Fibroblast of gingiva (primary cell): ENCODE measurements at regions not wholly inside any gene's neighbourhood (a gene's known extent, or its start where the extent isn't known, plus 50 kb on each side); places are given as distances from the start of the nearest gene placed in this dataset.
A peak's percentile ranks its signal among the peaks of the same experiment; 100 is the strongest.
"Not testable (repeated sequence)": the region's sequence is repeated elsewhere in the genome, so short reads cannot be mapped to it uniquely, and the experiment has no call there.

Source experiments
- DNase-seq: peaks from one replicate; pipeline ENCODE4 v3.0.0-alpha.2; 2011; ENCODE audit warnings: low read depth

GRCh38 chr9:86488345-86488744, 134.1 kb upstream of the TUT7 start:
- no peak for DNase-seq

GRCh38 chr9:86487838-86488233, 133.6 kb upstream of the TUT7 start:
- no peak for DNase-seq

- peak; percentile 67 for DNase-seq
Observed at GRCh38 chr9:86486891-86487837, 133.0 kb upstream of the TUT7 start.

DNA sequence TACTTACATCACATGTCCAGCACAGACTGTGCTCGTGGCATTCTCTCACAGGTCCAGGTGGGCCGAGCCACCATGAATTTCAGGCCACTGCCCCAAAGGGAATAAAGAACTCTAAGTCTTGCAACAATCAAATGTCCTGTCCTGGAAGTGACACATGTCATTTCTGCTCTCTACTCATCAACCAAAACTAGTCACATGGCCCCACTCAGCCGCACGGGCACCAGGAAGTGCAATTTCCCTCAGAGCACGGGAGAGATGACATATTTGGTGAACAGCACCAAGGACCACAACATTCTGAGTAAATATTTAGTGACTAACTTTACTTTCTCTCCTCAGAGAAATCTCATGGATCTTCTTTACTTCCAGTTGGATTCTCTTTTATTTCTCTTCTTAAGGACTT, 131.1 kb upstream of the TUT7 start:
- DNase-seq: no peak

DNA sequence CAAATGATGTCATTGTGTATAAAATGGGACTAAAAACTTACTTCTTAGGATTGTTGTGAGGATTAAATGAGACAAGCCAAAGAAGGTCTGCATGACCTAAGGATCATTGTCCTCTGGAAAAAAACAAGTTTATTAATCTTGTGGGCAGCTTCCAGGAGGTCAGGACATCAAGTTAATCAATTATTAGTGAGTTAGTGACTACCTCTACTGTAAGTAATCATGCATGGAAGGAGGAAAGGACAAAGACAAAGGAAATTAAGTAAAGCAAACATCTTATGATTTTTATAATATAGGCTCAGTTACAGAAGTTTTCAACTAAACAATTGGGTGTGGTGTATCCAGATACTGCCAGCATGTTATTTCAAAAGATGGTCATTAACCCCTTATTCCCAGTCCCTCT, 129.3 kb upstream of the TUT7 start:
- DNase-seq: no peak

DNA sequence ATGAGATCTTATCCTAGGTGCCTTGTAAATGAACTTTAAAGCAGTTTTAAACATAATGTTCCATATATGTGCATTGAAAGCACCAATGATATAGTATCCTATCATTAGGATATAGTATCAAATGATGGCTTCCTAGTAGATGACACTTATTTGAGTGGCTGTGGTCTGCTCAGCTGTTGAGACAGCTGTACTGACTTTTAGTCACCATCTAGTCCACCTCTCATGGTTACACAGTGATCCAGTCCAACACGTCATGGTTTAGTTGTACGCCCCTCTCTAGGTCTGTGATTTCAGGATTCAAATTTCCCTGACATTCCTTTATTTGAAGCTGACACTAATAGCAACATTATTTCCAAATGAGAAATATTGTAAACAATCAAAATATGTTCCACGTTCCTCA, 127.3 kb upstream of the TUT7 start:
- DNase-seq: no peak

DNA sequence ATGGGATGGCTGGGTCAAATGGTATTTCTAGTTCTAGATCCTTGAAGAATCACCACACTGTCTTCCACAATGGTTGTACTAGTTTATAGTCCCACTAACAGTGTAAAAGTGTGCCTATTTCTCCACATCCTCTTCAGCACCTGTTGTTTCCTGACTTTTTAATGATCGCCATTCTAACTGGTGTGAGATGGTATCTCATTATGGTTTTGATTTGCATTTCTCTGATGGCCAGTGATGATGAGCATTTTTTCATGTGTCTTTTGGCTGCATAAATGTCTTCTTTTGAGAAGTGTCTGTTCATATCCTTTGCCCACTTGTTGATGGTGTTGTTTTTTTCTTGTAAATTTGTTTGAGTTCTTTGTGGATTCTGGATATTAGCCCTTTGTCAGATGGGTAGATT, 121.0 kb upstream of the TUT7 start:
- DNase-seq: not testable (repeated sequence)

DNA sequence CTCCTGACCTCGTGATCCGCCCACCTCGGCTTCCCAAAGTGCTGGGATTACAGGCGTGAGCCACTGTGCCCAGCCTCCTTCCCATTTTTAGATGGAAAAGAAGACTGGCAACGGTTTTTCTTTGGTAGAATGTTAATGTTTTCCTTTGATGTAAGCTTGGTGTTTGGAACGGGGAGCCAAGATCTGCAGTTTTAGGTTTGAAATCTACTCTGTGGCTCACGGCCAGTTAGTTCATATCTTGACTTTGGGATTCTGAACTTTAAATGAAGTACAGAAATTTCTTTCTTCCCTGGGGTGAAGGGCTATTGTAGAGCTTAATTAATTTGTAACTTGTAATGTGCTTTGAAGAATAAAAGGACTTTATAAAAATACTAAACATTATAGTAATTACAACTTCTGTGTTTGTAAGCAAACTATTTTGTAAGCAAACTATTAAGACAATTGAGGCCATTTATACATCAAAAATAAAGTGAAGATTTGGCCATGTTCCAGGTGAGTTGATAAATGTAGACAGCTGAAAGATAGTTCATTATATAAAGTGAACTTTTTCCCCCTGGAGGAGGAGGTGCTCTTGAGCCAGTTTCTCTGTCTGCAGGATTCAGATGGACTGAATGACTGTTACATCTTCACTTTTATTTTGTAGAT, 117.1 kb upstream of the TUT7 start:
- no peak for DNase-seq

DNA sequence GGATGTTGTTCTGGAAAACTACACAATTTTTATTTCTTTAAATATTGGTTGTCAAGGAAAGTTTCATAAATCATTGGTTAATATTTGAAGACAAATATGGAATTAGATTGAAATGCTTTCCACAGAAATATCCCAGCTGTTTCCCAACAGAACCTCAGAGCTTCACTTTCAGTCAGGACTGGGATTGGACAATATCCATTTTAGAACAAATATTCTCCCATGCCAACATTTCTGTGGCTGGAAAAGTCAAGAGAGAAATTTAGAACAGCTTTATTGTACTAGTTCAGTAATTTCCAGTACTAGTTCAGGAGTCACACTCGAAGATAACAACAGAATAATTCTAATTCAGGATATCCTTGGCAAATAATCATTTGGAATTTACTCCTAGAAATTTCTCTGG, 116.1 kb upstream of the TUT7 start:
- DNase-seq: peak; percentile 79

DNA sequence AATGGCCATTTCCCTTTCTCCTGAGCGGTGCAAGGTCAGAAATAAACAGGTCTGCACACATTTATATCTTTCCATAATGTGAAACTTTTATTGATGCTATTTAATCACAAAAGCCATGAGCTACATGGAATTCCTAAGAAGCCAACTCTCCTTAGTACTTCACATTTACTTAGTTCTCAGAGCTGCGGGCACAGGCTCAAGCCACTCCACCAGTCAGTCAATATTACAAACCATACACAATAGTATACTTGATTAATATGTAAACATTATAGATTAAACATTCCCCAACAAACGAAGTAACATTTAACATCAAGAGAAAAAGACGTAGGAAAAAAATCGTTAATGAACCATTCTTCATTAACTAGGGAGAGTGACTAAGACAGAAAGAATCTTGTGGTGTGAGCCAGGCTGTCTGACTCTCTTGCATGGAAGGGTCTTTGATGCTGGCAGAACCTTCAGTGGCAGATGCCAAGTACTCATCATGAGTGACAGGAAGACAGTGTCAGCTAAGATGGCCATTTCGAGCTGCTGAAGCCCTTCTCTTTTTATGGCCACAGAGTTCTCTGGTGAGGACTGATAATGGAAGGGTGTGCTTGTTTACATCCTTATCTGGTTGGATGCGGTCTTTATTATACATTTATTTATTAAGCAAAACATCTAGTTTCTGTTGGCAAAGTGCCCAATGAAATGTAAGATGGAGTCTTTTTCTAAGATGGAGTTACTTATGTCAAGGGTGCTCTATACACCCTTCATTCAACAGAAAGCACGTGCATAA, 115.5 kb upstream of the TUT7 start:
- DNase-seq: no peak

GRCh38 chr9:86464242-86464641, 110.0 kb upstream of the TUT7 start:
- no peak for DNase-seq

DNA sequence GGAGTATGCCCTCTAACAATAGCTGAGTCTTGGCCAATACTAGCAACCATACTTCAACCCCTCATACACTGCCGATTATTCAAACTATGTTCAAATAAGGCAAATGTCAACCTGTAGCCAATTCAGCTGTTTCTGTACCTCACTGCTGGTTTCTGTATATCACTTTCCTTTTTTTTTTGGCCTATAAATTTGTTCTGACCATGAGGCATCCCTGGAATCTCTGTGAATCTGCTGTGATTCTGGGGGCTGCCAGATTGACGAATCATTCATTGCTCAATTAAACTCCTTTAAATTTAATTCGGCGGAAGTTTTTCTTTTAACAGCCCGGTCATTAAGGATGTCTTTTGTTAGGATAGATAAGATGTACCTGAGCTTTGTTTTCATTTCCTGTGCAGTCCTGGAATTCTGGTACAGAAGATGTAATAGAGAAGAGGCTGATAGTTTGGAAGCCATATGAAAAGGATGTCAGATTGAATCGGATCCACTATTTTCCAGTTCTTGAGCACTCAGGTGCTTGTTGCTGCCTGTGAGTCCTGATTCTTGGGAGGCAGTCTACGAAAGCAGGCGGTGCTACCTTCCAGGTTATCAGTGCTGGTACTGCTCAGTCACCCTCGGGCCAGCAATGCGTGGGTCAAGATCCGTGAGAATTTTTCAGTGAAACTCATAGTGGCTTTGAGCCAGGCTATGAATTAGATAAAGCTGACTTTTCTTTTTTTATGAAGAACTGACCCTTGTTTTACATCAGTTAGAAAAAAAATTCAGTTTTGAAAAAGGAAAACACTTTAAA, 106.2 kb upstream of the TUT7 start:
- peak; percentile 6 for DNase-seq

- no peak for DNase-seq
Observed at GRCh38 chr9:86459599-86460155, 105.5 kb upstream of the TUT7 start.

GRCh38 chr9:86459191-86459590, 105.0 kb upstream of the TUT7 start:
- DNase-seq: no peak

DNA sequence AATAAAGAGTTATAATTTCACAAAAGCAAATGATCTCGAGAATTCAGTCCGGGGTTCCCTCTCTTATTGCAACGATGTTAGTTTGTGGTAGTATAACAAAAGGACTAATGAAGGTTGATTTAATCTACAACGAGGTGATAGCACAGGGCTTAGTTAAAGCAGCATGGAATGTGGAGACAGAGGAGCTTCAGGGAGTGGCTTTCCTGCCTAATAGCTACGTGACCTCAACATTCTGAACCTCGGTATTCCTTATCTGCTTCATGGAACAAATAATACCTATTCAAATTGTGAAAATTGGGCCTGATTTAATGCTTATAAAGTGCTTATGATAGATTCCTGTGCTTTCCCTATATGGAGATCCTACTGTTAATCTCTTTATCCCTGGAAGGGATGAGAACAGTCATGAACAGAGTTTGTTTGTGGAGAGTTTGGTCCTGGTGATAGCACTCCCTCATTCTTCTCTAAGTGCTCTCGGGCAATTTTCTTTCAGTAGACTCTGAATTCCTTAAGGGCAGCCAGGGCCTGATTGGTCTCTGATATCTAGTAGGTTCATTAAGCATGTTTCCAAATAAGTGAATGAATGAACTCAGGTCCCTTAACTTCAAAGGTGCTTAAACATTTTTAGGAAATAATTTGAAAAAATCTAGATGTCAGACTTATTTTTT, 104.1 kb upstream of the TUT7 start:
- DNase-seq: no peak

GRCh38 chr9:86456416-86456815, 102.2 kb upstream of the TUT7 start:
- no peak for DNase-seq

GRCh38 chr9:86454701-86455615, 100.7 kb upstream of the TUT7 start:
- DNase-seq: peak; percentile 15

GRCh38 chr9:86452201-86452828, 98.1 kb upstream of the TUT7 start:
- DNase-seq: peak; percentile 5

- DNase-seq: no peak
Observed at GRCh38 chr9:86449246-86449645, 95.0 kb upstream of the TUT7 start.
